GM12878 (cell line): ENCODE measurements at regions not wholly inside any gene's neighbourhood (a gene's known extent, or its start where the extent isn't known, plus 50 kb on each side); places are given as distances from the start of the nearest gene placed in this dataset.

Experiments
- ATAC-seq: fragments of 200-7000 bp; cut with Tn5 transposase; 3 replicates; pipeline ENCODE4 v1.9.1; 2020; ENCODE audit warnings: mild to moderate bottlenecking, moderate library complexity
- BruUV-seq: library from RNA; stranded (reverse); fragments of 400-500 nt; replicated peaks from 2 replicates; lab custom pipeline; 2021; lab: Mats Ljungman, UMichigan
- CTCF ChIA-PET: fragments of 300-600 bp; sonication (Branson Sonifier 250); formaldehyde crosslinking; extraction: SDS; loops from one replicate; lab custom pipeline; 2021; ENCODE audit warnings: inconsistent platforms; lab: Yijun Ruan, JAX
- POLR2A ChIA-PET: fragments of 350-600 bp; formaldehyde crosslinking; extraction: SDS; loops from one replicate; lab custom pipeline; 2021; ENCODE audit warnings: inconsistent platforms; lab: Charles Lee
- RAD21 ChIA-PET: fragments of 300-600 bp; sonication (Branson Sonifier 250); formaldehyde crosslinking; loops from one replicate; lab custom pipeline; 2023; ENCODE audit warnings: antibody characterized with exemption; ENCODE audit not compliant: unreplicated experiment; lab: Charles Lee
- SMC1A ChIA-PET: fragments of 300-600 bp; sonication (Branson Sonifier 250); formaldehyde crosslinking; loops from one replicate; lab custom pipeline; 2023; ENCODE audit not compliant: unreplicated experiment, uncharacterized antibody; lab: Charles Lee
- DNase-seq: peaks from one replicate; pipeline ENCODE4 v3.0.0-alpha.2; 2011; ENCODE audit warnings: low read depth, low spot score
- FAIRE-seq: peaks from 3 replicates; lab custom pipeline; 2011; peaks lifted over from hg19 to GRCh38; lab: Jason Lieb, UNC
- H2AFZ ChIP-seq: 2 replicates; pipeline ENCODE4 v1.6.0; 2011; ENCODE audit warnings: low read depth, low read length, control low read depth; ENCODE audit not compliant: control insufficient read depth
- H3K27ac ChIP-seq: 2 replicates; pipeline ENCODE4 v1.5.1; 2011; ENCODE audit warnings: control low read depth; ENCODE audit not compliant: control insufficient read depth, insufficient read depth
- H3K27me3 ChIP-seq, 2 experiments: replicated peaks in 1 of 2; 2 replicates each; pipeline versions ENCODE4 v1.6.0 to v1.6.1; 2011; ENCODE audit warnings: low read length in 1 of 2; ENCODE audit not compliant: control insufficient read depth in 2 of 2, insufficient read depth in 2 of 2
- H3K36me3 ChIP-seq, 2 experiments: 2 replicates each; pipeline ENCODE4 v1.5.1; 2011; ENCODE audit warnings: low read length in 1 of 2; ENCODE audit not compliant: control insufficient read depth in 2 of 2, insufficient read depth in 2 of 2
- H3K4me1 ChIP-seq: 2 replicates; pipeline ENCODE4 v1.6.1; 2011; ENCODE audit warnings: mild to moderate bottlenecking, low read length, moderate library complexity, mixed read lengths; ENCODE audit not compliant: control insufficient read depth, insufficient read depth
- H3K4me2 ChIP-seq: 2 replicates; pipeline ENCODE4 v1.6.0; 2011; ENCODE audit warnings: control low read depth; ENCODE audit not compliant: control insufficient read depth, insufficient read depth
- H3K4me3 ChIP-seq: fragments of 200-600 bp; sonication (generic); 2 replicates; pipeline ENCODE4 v1.5.1; 2016
- H3K79me2 ChIP-seq: 2 replicates; pipeline ENCODE4 v1.6.0; 2011; ENCODE audit warnings: low read length; ENCODE audit not compliant: control insufficient read depth, insufficient read depth
- H3K9ac ChIP-seq: 2 replicates; pipeline ENCODE4 v1.8.0; 2011; ENCODE audit warnings: low read length, control low read depth, mixed read lengths; ENCODE audit not compliant: control insufficient read depth, insufficient read depth
- H3K9me3 ChIP-seq: replicated peaks from 3 replicates; pipeline ENCODE4 v1.5.1; 2011; ENCODE audit warnings: mild to moderate bottlenecking, low read length; ENCODE audit not compliant: control insufficient read depth, insufficient read depth
- H4K20me1 ChIP-seq: 2 replicates; pipeline ENCODE4 v1.6.0; 2011; ENCODE audit not compliant: control insufficient read depth, insufficient read depth
- ASH2L ChIP-seq: fragments of 300-600, 200-600 bp; sonication (generic); IDR thresholded peaks from 2 replicates; pipeline ENCODE4 v1.6.1; 2017; ENCODE audit warnings: low read depth, mild to moderate bottlenecking, borderline replicate concordance
- ATF7 ChIP-seq: fragments of 450-650 bp; IDR thresholded peaks from 2 replicates; pipeline ENCODE4 v1.6.1; 2016; ENCODE audit warnings: low read depth, mild to moderate bottlenecking
- CHD2 ChIP-seq: IDR thresholded peaks from 2 replicates; pipeline ENCODE4 v1.6.1; 2011; ENCODE audit warnings: low read depth, low read length, improper control_type of control experiment, borderline replicate concordance
- EP300 ChIP-seq, 2 experiments: fragments of 150-350 bp in 1 of 2; IDR thresholded peaks; 2 replicates each; pipeline ENCODE4 v1.6.1; 2011 to 2012; ENCODE audit warnings: low read depth in 2 of 2, low read length in 2 of 2, borderline replicate concordance in 1 of 2, improper control_type of control experiment in 1 of 2, inconsistent platforms in 1 of 2; ENCODE audit not compliant: control insufficient read depth in 1 of 2
- ESRRA ChIP-seq: IDR thresholded peaks from 2 replicates; pipeline ENCODE4 v1.6.1; 2012; ENCODE audit warnings: mild to moderate bottlenecking, low read length, improper control_type of control experiment
- JUND ChIP-seq: IDR thresholded peaks from 2 replicates; pipeline ENCODE4 v1.6.1; 2012; ENCODE audit warnings: low read depth, mild to moderate bottlenecking, low read length, improper control_type of control experiment, moderate library complexity
- KLF5 ChIP-seq: fragments of 450-650 bp; IDR thresholded peaks from 2 replicates; pipeline ENCODE4 v1.6.1; 2014; ENCODE audit warnings: mild to moderate bottlenecking; ENCODE audit not compliant: partially characterized antibody
- LARP7 ChIP-seq: fragments of 450-650 bp; IDR thresholded peaks from 2 replicates; pipeline ENCODE4 v1.6.1; 2017; ENCODE audit warnings: mild to moderate bottlenecking
- NR2F1 ChIP-seq: fragments of 450-650 bp; conservative IDR thresholded peaks from 2 replicates; pipeline ENCODE4 v1.6.1; 2017; ENCODE audit warnings: mild to moderate bottlenecking
- RAD21 ChIP-seq: IDR thresholded peaks from 2 replicates; pipeline ENCODE4 v1.6.1; 2011; ENCODE audit warnings: mild to moderate bottlenecking, low read depth, low read length, moderate library complexity; ENCODE audit not compliant: insufficient read depth
- RBBP5 ChIP-seq: fragments of 200-600 bp; sonication (generic); conservative IDR thresholded peaks from 2 replicates; pipeline ENCODE4 v1.6.1; 2016
- STAT3 ChIP-seq: IDR thresholded peaks from 2 replicates; pipeline ENCODE4 v1.6.1; 2011; ENCODE audit warnings: low read depth, low read length, improper control_type of control experiment
- TCF12 ChIP-seq: IDR thresholded peaks from 2 replicates; pipeline ENCODE4 v1.6.1; 2011; ENCODE audit warnings: low read depth, mild to moderate bottlenecking, low read length
- YY1 ChIP-seq: IDR thresholded peaks from 2 replicates; pipeline ENCODE4 v1.6.1; 2011; ENCODE audit warnings: low read depth, mild to moderate bottlenecking, low read length
- ZNF384 ChIP-seq: IDR thresholded peaks from 2 replicates; pipeline ENCODE4 v1.6.1; 2012; ENCODE audit warnings: low read depth, mild to moderate bottlenecking, low read length, improper control_type of control experiment, borderline replicate concordance
- WGBS: methylation state at CpG from one replicate; pipeline ENCODE4 v1.1.6; 2016; ENCODE audit warnings: low lambda C conversion rate; ENCODE audit not compliant: insufficient replicate concordance, insufficient coverage; ENCODE audit errors: missing lambda C conversion rate; 5-methylcytosine and 5-hydroxymethylcytosine counted together
- in situ Hi-C: fragments of 300-500 bp; cut with MboI; formaldehyde crosslinking; loops from 9 replicates; pipeline ENCODE4 v1.14.3; 2018; ENCODE audit warnings: mixed read lengths
- intact Hi-C: fragments of 100-400 bp; cut with micrococcal nuclease; formaldehyde crosslinking; loops from one replicate; pipeline ENCODE4 v1.14.2; 2022; ENCODE audit not compliant: unreplicated experiment
- TF ChIP-seq, protein P1 (sequence below): fragments of 450-650 bp; IDR thresholded peaks from 2 replicates; pipeline ENCODE4 v1.6.1; 2017; ENCODE audit warnings: mild to moderate bottlenecking, moderate library complexity
- TF ChIP-seq, protein P2 (sequence below): IDR thresholded peaks from 2 replicates; pipeline ENCODE4 v1.6.1; 2011; ENCODE audit warnings: borderline replicate concordance, low read depth, mild to moderate bottlenecking, moderate library complexity, low read length; ENCODE audit not compliant: insufficient read depth, poor library complexity, severe bottlenecking
- TF ChIP-seq, protein P3 (sequence below): IDR thresholded peaks from 2 replicates; pipeline ENCODE4 v1.6.1; 2012; ENCODE audit warnings: low read depth, low read length, improper control_type of control experiment

DNA sequence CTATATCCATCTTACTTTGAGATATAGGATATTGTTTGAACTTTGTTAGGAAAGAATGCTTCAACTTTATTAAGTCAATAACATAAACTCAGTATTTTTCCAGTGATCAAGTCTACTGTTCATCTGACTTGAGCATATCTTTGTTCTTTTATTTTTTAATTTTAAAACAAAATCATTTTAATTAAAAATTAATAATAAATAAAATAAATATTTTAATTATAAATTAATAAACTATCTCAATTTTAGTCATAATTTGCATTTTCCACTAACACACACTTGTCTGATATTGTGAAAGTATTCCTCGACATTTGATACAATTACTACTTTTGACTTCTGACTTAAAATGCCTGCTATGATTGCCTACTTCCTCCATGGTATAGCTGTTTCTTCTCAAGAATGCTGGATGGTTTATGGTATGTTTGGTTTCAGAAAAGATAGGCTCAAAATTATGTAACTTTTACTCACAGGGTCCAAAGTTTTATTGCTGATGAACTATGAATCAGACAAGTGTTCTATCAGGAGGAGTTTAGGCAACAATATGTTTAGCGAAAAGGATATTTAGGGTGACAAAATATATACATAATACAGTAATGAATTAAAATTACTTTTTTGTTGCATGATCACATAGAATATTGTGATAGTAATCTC, 1132.3 kb upstream of the PCDH10 start (continued):
- TF ChIP-seq, protein P1, sequence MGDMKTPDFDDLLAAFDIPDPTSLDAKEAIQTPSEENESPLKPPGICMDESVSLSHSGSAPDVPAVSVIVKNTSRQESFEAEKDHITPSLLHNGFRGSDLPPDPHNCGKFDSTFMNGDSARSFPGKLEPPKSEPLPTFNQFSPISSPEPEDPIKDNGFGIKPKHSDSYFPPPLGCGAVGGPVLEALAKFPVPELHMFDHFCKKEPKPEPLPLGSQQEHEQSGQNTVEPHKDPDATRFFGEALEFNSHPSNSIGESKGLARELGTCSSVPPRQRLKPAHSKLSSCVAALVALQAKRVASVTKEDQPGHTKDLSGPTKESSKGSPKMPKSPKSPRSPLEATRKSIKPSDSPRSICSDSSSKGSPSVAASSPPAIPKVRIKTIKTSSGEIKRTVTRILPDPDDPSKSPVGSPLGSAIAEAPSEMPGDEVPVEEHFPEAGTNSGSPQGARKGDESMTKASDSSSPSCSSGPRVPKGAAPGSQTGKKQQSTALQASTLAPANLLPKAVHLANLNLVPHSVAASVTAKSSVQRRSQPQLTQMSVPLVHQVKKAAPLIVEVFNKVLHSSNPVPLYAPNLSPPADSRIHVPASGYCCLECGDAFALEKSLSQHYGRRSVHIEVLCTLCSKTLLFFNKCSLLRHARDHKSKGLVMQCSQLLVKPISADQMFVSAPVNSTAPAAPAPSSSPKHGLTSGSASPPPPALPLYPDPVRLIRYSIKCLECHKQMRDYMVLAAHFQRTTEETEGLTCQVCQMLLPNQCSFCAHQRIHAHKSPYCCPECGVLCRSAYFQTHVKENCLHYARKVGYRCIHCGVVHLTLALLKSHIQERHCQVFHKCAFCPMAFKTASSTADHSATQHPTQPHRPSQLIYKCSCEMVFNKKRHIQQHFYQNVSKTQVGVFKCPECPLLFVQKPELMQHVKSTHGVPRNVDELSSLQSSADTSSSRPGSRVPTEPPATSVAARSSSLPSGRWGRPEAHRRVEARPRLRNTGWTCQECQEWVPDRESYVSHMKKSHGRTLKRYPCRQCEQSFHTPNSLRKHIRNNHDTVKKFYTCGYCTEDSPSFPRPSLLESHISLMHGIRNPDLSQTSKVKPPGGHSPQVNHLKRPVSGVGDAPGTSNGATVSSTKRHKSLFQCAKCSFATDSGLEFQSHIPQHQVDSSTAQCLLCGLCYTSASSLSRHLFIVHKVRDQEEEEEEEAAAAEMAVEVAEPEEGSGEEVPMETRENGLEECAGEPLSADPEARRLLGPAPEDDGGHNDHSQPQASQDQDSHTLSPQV: no peak
- TF ChIP-seq EP300 (IDR thresholded peaks at IDR 0.05; ENCODE audit: borderline replicate concordance in 1 of 2, control insufficient read depth in 1 of 2, low read depth in 2 of 2, low read length in 2 of 2) (no peak), ATF7 (no peak)

DNA sequence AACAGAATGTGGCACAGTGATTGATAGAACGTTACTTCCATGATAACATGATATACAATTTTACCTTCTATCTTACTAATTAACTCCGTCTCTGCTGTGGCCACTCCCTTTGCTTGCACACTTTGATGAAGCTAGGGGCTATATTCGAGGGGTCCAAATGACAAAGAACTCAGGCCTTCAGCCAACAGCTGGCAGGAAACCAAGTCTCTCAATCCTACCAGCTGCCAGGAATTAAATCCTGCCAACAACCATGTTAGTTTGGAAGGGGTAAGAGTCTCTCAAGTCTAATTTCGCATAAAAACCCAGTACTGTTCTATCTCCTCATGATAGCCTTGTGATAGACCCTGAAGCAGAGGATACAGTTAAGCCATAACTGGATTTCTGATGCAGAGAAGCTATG, 1122.9 kb upstream of the PCDH10 start:
- ChIA-PET POLR2A (no interaction called here), RAD21 (no interaction called here), SMC1A (no interaction called here), CTCF (no interaction called here)
- DNase-seq (no peak), ATAC-seq (no peak), FAIRE-seq (no peak)
- in situ Hi-C loops: no loop called here
- H3K36me3 ChIP-seq: no peaks in the 10 kb centered on the region
- H4K20me1 ChIP-seq: no peaks in the 10 kb centered on the region
- no peak overlapping the region for H2AFZ ChIP-seq
- H3K4me2 ChIP-seq: no peak overlapping the region
- no peaks in the 10 kb centered on the region for H3K27me3 ChIP-seq
- H3K79me2 ChIP-seq: no peaks in the 10 kb centered on the region
- no peaks in the 10 kb centered on the region for H3K4me1 ChIP-seq
- no peak overlapping the region for H3K9ac ChIP-seq
- H3K9me3 ChIP-seq: no peaks in the 10 kb centered on the region
- WGBS: 13% methylated on average over 4 of the region's 4 CpGs
- no peak overlapping the region for H3K4me3 ChIP-seq
- intact Hi-C loops: no loop called here
- H3K27ac ChIP-seq: no peak overlapping the region
- BruUV-seq: no TSS peak
- TF ChIP-seq, protein P2, sequence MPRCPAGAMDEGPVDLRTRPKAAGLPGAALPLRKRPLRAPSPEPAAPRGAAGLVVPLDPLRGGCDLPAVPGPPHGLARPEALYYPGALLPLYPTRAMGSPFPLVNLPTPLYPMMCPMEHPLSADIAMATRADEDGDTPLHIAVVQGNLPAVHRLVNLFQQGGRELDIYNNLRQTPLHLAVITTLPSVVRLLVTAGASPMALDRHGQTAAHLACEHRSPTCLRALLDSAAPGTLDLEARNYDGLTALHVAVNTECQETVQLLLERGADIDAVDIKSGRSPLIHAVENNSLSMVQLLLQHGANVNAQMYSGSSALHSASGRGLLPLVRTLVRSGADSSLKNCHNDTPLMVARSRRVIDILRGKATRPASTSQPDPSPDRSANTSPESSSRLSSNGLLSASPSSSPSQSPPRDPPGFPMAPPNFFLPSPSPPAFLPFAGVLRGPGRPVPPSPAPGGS: no peak
- TF ChIP-seq ASH2L (no peak), KLF5 (no peak), CHD2 (no peak), RBBP5 (no peak), ZNF384 (no peak), YY1 (no peak), RAD21 (no peak), LARP7 (no peak), NR2F1 (no peak), JUND (no peak), TCF12 (no peak), STAT3 (no peak), ESRRA (no peak), ATF7 (no peak)
- TF ChIP-seq, protein P3, sequence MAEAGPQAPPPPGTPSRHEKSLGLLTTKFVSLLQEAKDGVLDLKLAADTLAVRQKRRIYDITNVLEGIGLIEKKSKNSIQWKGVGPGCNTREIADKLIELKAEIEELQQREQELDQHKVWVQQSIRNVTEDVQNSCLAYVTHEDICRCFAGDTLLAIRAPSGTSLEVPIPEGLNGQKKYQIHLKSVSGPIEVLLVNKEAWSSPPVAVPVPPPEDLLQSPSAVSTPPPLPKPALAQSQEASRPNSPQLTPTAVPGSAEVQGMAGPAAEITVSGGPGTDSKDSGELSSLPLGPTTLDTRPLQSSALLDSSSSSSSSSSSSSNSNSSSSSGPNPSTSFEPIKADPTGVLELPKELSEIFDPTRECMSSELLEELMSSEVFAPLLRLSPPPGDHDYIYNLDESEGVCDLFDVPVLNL: no peak
